ENCODE measurements at regions not wholly inside any gene's neighbourhood (a gene's known extent, or its start where the extent isn't known, plus 50 kb on each side); places are given as distances from the start of the nearest gene placed in this dataset.
A peak's percentile ranks its signal among the peaks of the same experiment; 100 is the strongest.

- DNase-seq (ENCODE audit: low read depth) = no peak
- H3K4me3 ChIP-seq (ENCODE audit: low read depth, low read length) = no peak overlapping the region
- no peak for TF ChIP-seq CTCF (IDR thresholded peaks at IDR 0.05; ENCODE audit: insufficient read depth, low read depth, low read length)
These were observed 99.2 kb upstream of the FGF3 start for GRCh38 chr11:69918231-69918937.

- TF ChIP-seq CTCF (IDR thresholded peaks at IDR 0.05; ENCODE audit: insufficient read depth, low read depth, low read length) = peak; percentile 86
- H3K4me3 ChIP-seq (ENCODE audit: low read depth, low read length) = no peak overlapping the region
- DNase-seq (ENCODE audit: low read depth) = peak; percentile 60
These were observed 99.9 kb upstream of the FGF3 start for GRCh38 chr11:69918938-69919650.

- no peak for TF ChIP-seq CTCF (IDR thresholded peaks at IDR 0.05; ENCODE audit: insufficient read depth, low read depth, low read length)
- no peak overlapping the region for H3K4me3 ChIP-seq (ENCODE audit: low read depth, low read length)
- DNase-seq (ENCODE audit: low read depth) = no peak
These were observed 100.6 kb upstream of the FGF3 start for GRCh38 chr11:69919659-69920344.

GRCh38 chr11:69920345-69921127, 101.3 kb upstream of the FGF3 start:
- DNase-seq (ENCODE audit: low read depth) = no peak
- no peak overlapping the region for H3K4me3 ChIP-seq (ENCODE audit: low read depth, low read length)
- TF ChIP-seq CTCF (IDR thresholded peaks at IDR 0.05; ENCODE audit: insufficient read depth, low read depth, low read length) = no peak

GRCh38 chr11:69921128-69922014, 102.2 kb upstream of the FGF3 start:
- no peak overlapping the region for H3K4me3 ChIP-seq (ENCODE audit: low read depth, low read length)
- no peak for DNase-seq (ENCODE audit: low read depth)
- no peak for TF ChIP-seq CTCF (IDR thresholded peaks at IDR 0.05; ENCODE audit: insufficient read depth, low read depth, low read length)
